DOHH2 (cell line): ENCODE measurements at regions not wholly inside any gene's neighbourhood (a gene's known extent, or its start where the extent isn't known, plus 50 kb on each side); places are given as distances from the start of the nearest gene placed in this dataset.

ENCODE experiments used
- CTCF ChIP-seq: fragments of 200-600 bp; sonication (generic); IDR thresholded peaks from one replicate; pipeline ENCODE4 v1.5.1; 2014; ENCODE audit warnings: antibody characterized with exemption, mild to moderate bottlenecking, low read depth, low read length; ENCODE audit not compliant: poor library complexity, severe bottlenecking
- EZH2phosphoT487 ChIP-seq: fragments of 200-600 bp; sonication (generic); IDR thresholded peaks from 2 replicates; pipeline ENCODE4 v1.6.1; 2017; ENCODE audit warnings: borderline replicate concordance, mild to moderate bottlenecking, antibody characterized with exemption, low read length, moderate library complexity, mixed read lengths

DNA sequence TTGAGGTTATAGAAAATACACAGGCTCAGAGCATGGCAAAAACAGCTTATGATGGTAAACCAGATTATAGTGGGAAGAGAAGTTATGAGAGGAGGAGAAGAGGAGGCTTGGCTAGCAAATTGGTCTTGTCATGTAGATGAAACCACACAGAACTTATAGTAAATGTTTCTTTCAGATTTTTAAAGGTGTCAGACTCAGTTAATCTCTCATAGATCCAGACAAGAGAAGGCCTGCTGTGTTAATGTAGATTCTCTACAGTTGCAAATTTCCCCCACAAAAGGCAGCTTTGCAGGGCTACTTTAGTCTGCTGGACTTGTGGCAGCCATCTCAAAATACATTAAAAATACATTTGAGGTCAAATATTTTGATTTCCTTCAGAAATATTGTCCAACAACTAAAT, 1731.7 kb downstream of the ARAP2 start:
- TF ChIP-seq CTCF: no peak
- TF ChIP-seq EZH2phosphoT487: no peak
